GM12878 (cell line): ENCODE measurements at regions not wholly inside any gene's neighbourhood (a gene's known extent, or its start where the extent isn't known, plus 50 kb on each side); places are given as distances from the start of the nearest gene placed in this dataset.

Experiments used
- ATAC-seq: fragments of 200-7000 bp; cut with Tn5 transposase; 3 replicates; pipeline ENCODE4 v1.9.1; 2020; ENCODE audit warnings: mild to moderate bottlenecking, moderate library complexity
- BruUV-seq: library from RNA; stranded (reverse); fragments of 400-500 nt; replicated peaks from 2 replicates; lab custom pipeline; 2021; lab: Mats Ljungman, UMichigan
- CTCF ChIA-PET: fragments of 300-600 bp; sonication (Branson Sonifier 250); formaldehyde crosslinking; extraction: SDS; loops from one replicate; lab custom pipeline; 2021; ENCODE audit warnings: inconsistent platforms; lab: Yijun Ruan, JAX
- POLR2A ChIA-PET: fragments of 350-600 bp; formaldehyde crosslinking; extraction: SDS; loops from one replicate; lab custom pipeline; 2021; ENCODE audit warnings: inconsistent platforms; lab: Charles Lee
- RAD21 ChIA-PET: fragments of 300-600 bp; sonication (Branson Sonifier 250); formaldehyde crosslinking; loops from one replicate; lab custom pipeline; 2023; ENCODE audit warnings: antibody characterized with exemption; ENCODE audit not compliant: unreplicated experiment; lab: Charles Lee
- SMC1A ChIA-PET: fragments of 300-600 bp; sonication (Branson Sonifier 250); formaldehyde crosslinking; loops from one replicate; lab custom pipeline; 2023; ENCODE audit not compliant: unreplicated experiment, uncharacterized antibody; lab: Charles Lee
- DNase-seq: peaks from one replicate; pipeline ENCODE4 v3.0.0-alpha.2; 2011; ENCODE audit warnings: low read depth, low spot score
- FAIRE-seq: peaks from 3 replicates; lab custom pipeline; 2011; peaks lifted over from hg19 to GRCh38; lab: Jason Lieb, UNC
- H2AFZ ChIP-seq: 2 replicates; pipeline ENCODE4 v1.6.0; 2011; ENCODE audit warnings: low read depth, low read length, control low read depth; ENCODE audit not compliant: control insufficient read depth
- H3K27ac ChIP-seq: 2 replicates; pipeline ENCODE4 v1.5.1; 2011; ENCODE audit warnings: control low read depth; ENCODE audit not compliant: control insufficient read depth, insufficient read depth
- H3K27me3 ChIP-seq, 2 experiments: replicated peaks in 1 of 2; 2 replicates each; pipeline versions ENCODE4 v1.6.0 to v1.6.1; 2011; ENCODE audit warnings: low read length in 1 of 2; ENCODE audit not compliant: control insufficient read depth in 2 of 2, insufficient read depth in 2 of 2
- H3K36me3 ChIP-seq, 2 experiments: 2 replicates each; pipeline ENCODE4 v1.5.1; 2011; ENCODE audit warnings: low read length in 1 of 2; ENCODE audit not compliant: control insufficient read depth in 2 of 2, insufficient read depth in 2 of 2
- H3K4me1 ChIP-seq: 2 replicates; pipeline ENCODE4 v1.6.1; 2011; ENCODE audit warnings: mild to moderate bottlenecking, low read length, moderate library complexity, mixed read lengths; ENCODE audit not compliant: control insufficient read depth, insufficient read depth
- H3K4me2 ChIP-seq: 2 replicates; pipeline ENCODE4 v1.6.0; 2011; ENCODE audit warnings: control low read depth; ENCODE audit not compliant: control insufficient read depth, insufficient read depth
- H3K4me3 ChIP-seq: fragments of 200-600 bp; sonication (generic); 2 replicates; pipeline ENCODE4 v1.5.1; 2016
- H3K79me2 ChIP-seq: 2 replicates; pipeline ENCODE4 v1.6.0; 2011; ENCODE audit warnings: low read length; ENCODE audit not compliant: control insufficient read depth, insufficient read depth
- H3K9ac ChIP-seq: 2 replicates; pipeline ENCODE4 v1.8.0; 2011; ENCODE audit warnings: low read length, control low read depth, mixed read lengths; ENCODE audit not compliant: control insufficient read depth, insufficient read depth
- H3K9me3 ChIP-seq: replicated peaks from 3 replicates; pipeline ENCODE4 v1.5.1; 2011; ENCODE audit warnings: mild to moderate bottlenecking, low read length; ENCODE audit not compliant: control insufficient read depth, insufficient read depth
- H4K20me1 ChIP-seq: 2 replicates; pipeline ENCODE4 v1.6.0; 2011; ENCODE audit not compliant: control insufficient read depth, insufficient read depth
- ASH2L ChIP-seq: fragments of 300-600, 200-600 bp; sonication (generic); IDR thresholded peaks from 2 replicates; pipeline ENCODE4 v1.6.1; 2017; ENCODE audit warnings: low read depth, mild to moderate bottlenecking, borderline replicate concordance
- BHLHE40 ChIP-seq, 2 experiments: fragments of 450-650 bp in 1 of 2; IDR thresholded peaks; 2 replicates each; pipeline ENCODE4 v1.6.1; 2011 to 2017; ENCODE audit warnings: low read depth in 2 of 2, borderline replicate concordance in 1 of 2, improper control_type of control experiment in 1 of 2, low read length in 1 of 2, mild to moderate bottlenecking in 1 of 2
- CBX5 ChIP-seq: sonication (generic); IDR thresholded peaks from 2 replicates; pipeline ENCODE4 v1.6.1; 2016; ENCODE audit warnings: low read depth, moderate library complexity, mild to moderate bottlenecking, inconsistent platforms
- ELK1 ChIP-seq: IDR thresholded peaks from 2 replicates; pipeline ENCODE4 v1.6.1; 2012; ENCODE audit warnings: low read depth, low read length, improper control_type of control experiment
- FOS ChIP-seq: IDR thresholded peaks from 3 replicates; pipeline ENCODE4 v1.6.1; 2011; ENCODE audit warnings: borderline replicate concordance; ENCODE audit not compliant: insufficient read length; ENCODE audit errors: extremely low read depth
- HDAC2 ChIP-seq: fragments of 200-600 bp; sonication (generic); IDR thresholded peaks from 2 replicates; pipeline ENCODE4 v1.6.1; 2017
- JUND ChIP-seq: IDR thresholded peaks from 2 replicates; pipeline ENCODE4 v1.6.1; 2012; ENCODE audit warnings: low read depth, mild to moderate bottlenecking, low read length, improper control_type of control experiment, moderate library complexity
- NR2F1 ChIP-seq: fragments of 450-650 bp; conservative IDR thresholded peaks from 2 replicates; pipeline ENCODE4 v1.6.1; 2017; ENCODE audit warnings: mild to moderate bottlenecking
- POLR2A ChIP-seq: IDR thresholded peaks from 2 replicates; pipeline ENCODE4 v1.6.1; 2011; ENCODE audit warnings: low read depth, mild to moderate bottlenecking, low read length
- SIX5 ChIP-seq: IDR thresholded peaks from 2 replicates; pipeline ENCODE4 v1.6.1; 2011; ENCODE audit warnings: mild to moderate bottlenecking, low read depth, low read length, moderate library complexity; ENCODE audit not compliant: severe bottlenecking
- SREBF2 ChIP-seq: IDR thresholded peaks from 2 replicates; pipeline ENCODE4 v1.6.1; 2012; ENCODE audit warnings: mild to moderate bottlenecking, low read length
- STAT1 ChIP-seq: fragments of 450-650 bp; conservative IDR thresholded peaks from 2 replicates; pipeline ENCODE4 v1.6.1; 2014; ENCODE audit warnings: antibody characterized with exemption, mild to moderate bottlenecking
- ZNF274 ChIP-seq: IDR thresholded peaks from one replicate; pipeline ENCODE4 v1.8.0; 2011; ENCODE audit not compliant: insufficient read length, insufficient read depth
- WGBS: methylation state at CpG from one replicate; pipeline ENCODE4 v1.1.6; 2016; ENCODE audit warnings: low lambda C conversion rate; ENCODE audit not compliant: insufficient replicate concordance, insufficient coverage; ENCODE audit errors: missing lambda C conversion rate; 5-methylcytosine and 5-hydroxymethylcytosine counted together
- in situ Hi-C: fragments of 300-500 bp; cut with MboI; formaldehyde crosslinking; loops from 9 replicates; pipeline ENCODE4 v1.14.3; 2018; ENCODE audit warnings: mixed read lengths
- intact Hi-C: fragments of 100-400 bp; cut with micrococcal nuclease; formaldehyde crosslinking; loops from one replicate; pipeline ENCODE4 v1.14.2; 2022; ENCODE audit not compliant: unreplicated experiment

DNA sequence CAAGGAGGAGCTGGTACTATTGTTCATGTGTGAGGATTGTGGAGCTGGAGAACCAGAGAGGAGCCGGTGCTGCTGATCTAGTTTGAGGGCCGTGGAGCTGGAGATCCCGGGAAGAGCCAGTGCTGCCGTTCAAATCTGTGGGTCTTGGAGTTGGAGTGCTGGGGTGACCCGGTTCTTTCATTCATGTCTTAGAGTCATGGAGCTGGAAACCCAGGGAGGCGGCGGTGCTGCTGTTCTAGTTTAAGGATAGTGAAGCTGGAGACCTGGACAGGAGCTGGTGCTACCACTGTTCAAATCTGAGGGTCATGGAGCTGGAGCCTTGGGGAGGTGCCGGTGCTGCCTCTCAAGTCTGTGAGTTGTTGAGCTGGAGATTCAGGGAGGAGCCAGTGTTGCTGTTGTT, 88.5 kb upstream of the ZNF479 start:
- H4K20me1 ChIP-seq = no peaks in the 10 kb centered on the region
- DNase-seq = no peak
- H3K36me3 ChIP-seq = no peaks in the 10 kb centered on the region
- no peaks in the 10 kb centered on the region for H3K4me1 ChIP-seq
- in situ Hi-C loops = no loop called here
- intact Hi-C loops = no loop called here
- H3K9ac ChIP-seq = no peak overlapping the region
- no peaks in the 10 kb centered on the region for H3K27me3 ChIP-seq
- TF ChIP-seq ASH2L (no peak), STAT1 (no peak), ELK1 (no peak), JUND (no peak), CBX5 (no peak), BHLHE40 (IDR thresholded peaks at IDR 0.05; ENCODE audit: borderline replicate concordance in 1 of 2, low read depth in 2 of 2, low read length in 1 of 2) (no peak), HDAC2 (no peak), FOS (no peak), POLR2A (no peak), SIX5 (no peak), SREBF2 (no peak), ZNF274 (no peak), NR2F1 (no peak)
- TF ChIP-seq, all 136 proteins: peak for 0
- ATAC-seq = no peak
- no peak overlapping the region for H3K4me3 ChIP-seq
- ChIA-PET POLR2A (no interaction called here), CTCF (no interaction called here), RAD21 (no interaction called here), SMC1A (no interaction called here)
- H3K4me2 ChIP-seq = no peak overlapping the region
- no peak overlapping the region for H3K27ac ChIP-seq
- no TSS peak for BruUV-seq
- no peak for FAIRE-seq
- H2AFZ ChIP-seq = no peak overlapping the region
- no peaks in the 10 kb centered on the region for H3K79me2 ChIP-seq
- no peaks in the 10 kb centered on the region; the same call in 2 of the 3 replicates for H3K9me3 ChIP-seq
- WGBS = 30% methylated on average over 8 of the region's 8 CpGs
